ENCODE measurements at regions not wholly inside any gene's neighbourhood (a gene's known extent, or its start where the extent isn't known, plus 50 kb on each side); places are given as distances from the start of the nearest gene placed in this dataset.

GRCh38 chrX:40434443-40434842 is 146.3 kb upstream of the ATP6AP2 start:
- H3K27ac ChIP-seq (ENCODE audit: low read depth in 2 of 2, low read length in 2 of 2) = no peak overlapping the region

GRCh38 chrX:40433160-40433559 is 147.6 kb upstream of the ATP6AP2 start:
- no peak for TF ChIP-seq CTCF (IDR thresholded peaks at IDR 0.05; ENCODE audit: borderline replicate concordance, extremely low read depth, insufficient read depth)
- H3K27me3 ChIP-seq (ENCODE audit: control insufficient read depth, insufficient read depth, low read length) = no peaks in the 10 kb centered on the region
- DNase-seq (no peak), FAIRE-seq (no peak)
- no peak overlapping the region for H3K27ac ChIP-seq (ENCODE audit: low read depth in 2 of 2, low read length in 2 of 2)
- intact Hi-C loops (cut with DNase I) = no loop called here
- no peak overlapping the region for H3K9ac ChIP-seq (ENCODE audit: low read length in 3 of 3)
- H3K9me3 ChIP-seq (ENCODE audit: control insufficient read depth in 2 of 3, insufficient read depth in 1 of 3, low read length in 3 of 3) = no peaks in the 10 kb centered on the region
- no peaks in the 10 kb centered on the region for H3K36me3 ChIP-seq (ENCODE audit: control insufficient read depth in 2 of 3, insufficient read depth in 3 of 3, low read length in 3 of 3)
- no peak overlapping the region for H3K4me3 ChIP-seq (ENCODE audit: low read length in 3 of 3)
- H3K4me1 ChIP-seq (ENCODE audit: control insufficient read depth in 2 of 3, insufficient read depth in 2 of 3, low read depth in 1 of 3, low read length in 3 of 3) = no peaks in the 10 kb centered on the region

More at GRCh38 chrX:40434443-40434842, 146.3 kb upstream of the ATP6AP2 start:
- no peak for TF ChIP-seq CTCF (IDR thresholded peaks at IDR 0.05; ENCODE audit: borderline replicate concordance, extremely low read depth, insufficient read depth)
- DNase-seq = no peak
- no peak for FAIRE-seq
- intact Hi-C loops (cut with DNase I) = no loop called here
- H3K4me3 ChIP-seq (ENCODE audit: low read length in 3 of 3) = no peak overlapping the region
- no peaks in the 10 kb centered on the region for H3K36me3 ChIP-seq (ENCODE audit: control insufficient read depth in 2 of 3, insufficient read depth in 3 of 3, low read length in 3 of 3)
- H3K9ac ChIP-seq (ENCODE audit: low read length in 3 of 3) = no peak overlapping the region
- no peaks in the 10 kb centered on the region for H3K27me3 ChIP-seq (ENCODE audit: control insufficient read depth, insufficient read depth, low read length)
- no peaks in the 10 kb centered on the region for H3K9me3 ChIP-seq (ENCODE audit: control insufficient read depth in 2 of 3, insufficient read depth in 1 of 3, low read length in 3 of 3)
- no peaks in the 10 kb centered on the region for H3K4me1 ChIP-seq (ENCODE audit: control insufficient read depth in 2 of 3, insufficient read depth in 2 of 3, low read depth in 1 of 3, low read length in 3 of 3)

GRCh38 chrX:40424259-40424658 is 156.5 kb upstream of the ATP6AP2 start:
- DNase-seq = no peak
- FAIRE-seq = no peak
- H3K4me3 ChIP-seq (ENCODE audit: low read length in 3 of 3) = no peak overlapping the region
- TF ChIP-seq CTCF (IDR thresholded peaks at IDR 0.05; ENCODE audit: borderline replicate concordance, extremely low read depth, insufficient read depth) = no peak
- no peaks in the 10 kb centered on the region for H3K4me1 ChIP-seq (ENCODE audit: control insufficient read depth in 2 of 3, insufficient read depth in 2 of 3, low read depth in 1 of 3, low read length in 3 of 3)
- no peak overlapping the region for H3K9ac ChIP-seq (ENCODE audit: low read length in 3 of 3)
- no peaks in the 10 kb centered on the region for H3K36me3 ChIP-seq (ENCODE audit: control insufficient read depth in 2 of 3, insufficient read depth in 3 of 3, low read length in 3 of 3)
- H3K27me3 ChIP-seq (ENCODE audit: control insufficient read depth, insufficient read depth, low read length) = no peaks in the 10 kb centered on the region
- intact Hi-C loops (cut with DNase I) = no loop called here
- H3K27ac ChIP-seq (ENCODE audit: low read depth in 2 of 2, low read length in 2 of 2) = no peak overlapping the region
- no peaks in the 10 kb centered on the region for H3K9me3 ChIP-seq (ENCODE audit: control insufficient read depth in 2 of 3, insufficient read depth in 1 of 3, low read length in 3 of 3)

- Histone ChIP-seq H3K27ac (ENCODE audit: low read depth in 2 of 2, low read length in 2 of 2) (no peak overlapping the region), H3K9me3 (ENCODE audit: control insufficient read depth in 2 of 3, insufficient read depth in 1 of 3, low read length in 3 of 3) (no peaks in the 10 kb centered on the region), H3K36me3 (ENCODE audit: control insufficient read depth in 2 of 3, insufficient read depth in 3 of 3, low read length in 3 of 3) (no peaks in the 10 kb centered on the region), H3K4me1 (ENCODE audit: control insufficient read depth in 2 of 3, insufficient read depth in 2 of 3, low read depth in 1 of 3, low read length in 3 of 3) (no peaks in the 10 kb centered on the region), H3K27me3 (ENCODE audit: control insufficient read depth, insufficient read depth, low read length) (no peaks in the 10 kb centered on the region), H3K9ac (ENCODE audit: low read length in 3 of 3) (no peak overlapping the region), H3K4me3 (ENCODE audit: low read length in 3 of 3) (no peak overlapping the region)
- DNase-seq (no peak), FAIRE-seq (no peak)
- intact Hi-C loops (cut with DNase I) = no loop called here
- no peak for TF ChIP-seq CTCF (IDR thresholded peaks at IDR 0.05; ENCODE audit: borderline replicate concordance, extremely low read depth, insufficient read depth)
Measured at GRCh38 chrX:40423299-40423698, 157.5 kb upstream of the ATP6AP2 start.

All from kidney (tissue), 13 donors.